GM12878 (cell line): ENCODE measurements at regions not wholly inside any gene's neighbourhood (a gene's known extent, or its start where the extent isn't known, plus 50 kb on each side); places are given as distances from the start of the nearest gene placed in this dataset.

Experiments used
- ATAC-seq: fragments of 200-7000 bp; cut with Tn5 transposase; 3 replicates; pipeline ENCODE4 v1.9.1; 2020; ENCODE audit warnings: mild to moderate bottlenecking, moderate library complexity
- BruUV-seq: library from RNA; stranded (reverse); fragments of 400-500 nt; replicated peaks from 2 replicates; lab custom pipeline; 2021; lab: Mats Ljungman, UMichigan
- CTCF ChIA-PET: fragments of 300-600 bp; sonication (Branson Sonifier 250); formaldehyde crosslinking; extraction: SDS; loops from one replicate; lab custom pipeline; 2021; ENCODE audit warnings: inconsistent platforms; lab: Yijun Ruan, JAX
- POLR2A ChIA-PET: fragments of 350-600 bp; formaldehyde crosslinking; extraction: SDS; loops from one replicate; lab custom pipeline; 2021; ENCODE audit warnings: inconsistent platforms; lab: Charles Lee
- RAD21 ChIA-PET: fragments of 300-600 bp; sonication (Branson Sonifier 250); formaldehyde crosslinking; loops from one replicate; lab custom pipeline; 2023; ENCODE audit warnings: antibody characterized with exemption; ENCODE audit not compliant: unreplicated experiment; lab: Charles Lee
- SMC1A ChIA-PET: fragments of 300-600 bp; sonication (Branson Sonifier 250); formaldehyde crosslinking; loops from one replicate; lab custom pipeline; 2023; ENCODE audit not compliant: unreplicated experiment, uncharacterized antibody; lab: Charles Lee
- DNase-seq: peaks from one replicate; pipeline ENCODE4 v3.0.0-alpha.2; 2011; ENCODE audit warnings: low read depth, low spot score
- FAIRE-seq: peaks from 3 replicates; lab custom pipeline; 2011; peaks lifted over from hg19 to GRCh38; lab: Jason Lieb, UNC
- H2AFZ ChIP-seq: 2 replicates; pipeline ENCODE4 v1.6.0; 2011; ENCODE audit warnings: low read depth, low read length, control low read depth; ENCODE audit not compliant: control insufficient read depth
- H3K27ac ChIP-seq: 2 replicates; pipeline ENCODE4 v1.5.1; 2011; ENCODE audit warnings: control low read depth; ENCODE audit not compliant: control insufficient read depth, insufficient read depth
- H3K27me3 ChIP-seq, 2 experiments: replicated peaks in 1 of 2; 2 replicates each; pipeline versions ENCODE4 v1.6.0 to v1.6.1; 2011; ENCODE audit warnings: low read length in 1 of 2; ENCODE audit not compliant: control insufficient read depth in 2 of 2, insufficient read depth in 2 of 2
- H3K36me3 ChIP-seq, 2 experiments: 2 replicates each; pipeline ENCODE4 v1.5.1; 2011; ENCODE audit warnings: low read length in 1 of 2; ENCODE audit not compliant: control insufficient read depth in 2 of 2, insufficient read depth in 2 of 2
- H3K4me1 ChIP-seq: 2 replicates; pipeline ENCODE4 v1.6.1; 2011; ENCODE audit warnings: mild to moderate bottlenecking, low read length, moderate library complexity, mixed read lengths; ENCODE audit not compliant: control insufficient read depth, insufficient read depth
- H3K4me2 ChIP-seq: 2 replicates; pipeline ENCODE4 v1.6.0; 2011; ENCODE audit warnings: control low read depth; ENCODE audit not compliant: control insufficient read depth, insufficient read depth
- H3K4me3 ChIP-seq: fragments of 200-600 bp; sonication (generic); 2 replicates; pipeline ENCODE4 v1.5.1; 2016
- H3K79me2 ChIP-seq: 2 replicates; pipeline ENCODE4 v1.6.0; 2011; ENCODE audit warnings: low read length; ENCODE audit not compliant: control insufficient read depth, insufficient read depth
- H3K9ac ChIP-seq: 2 replicates; pipeline ENCODE4 v1.8.0; 2011; ENCODE audit warnings: low read length, control low read depth, mixed read lengths; ENCODE audit not compliant: control insufficient read depth, insufficient read depth
- H3K9me3 ChIP-seq: replicated peaks from 3 replicates; pipeline ENCODE4 v1.5.1; 2011; ENCODE audit warnings: mild to moderate bottlenecking, low read length; ENCODE audit not compliant: control insufficient read depth, insufficient read depth
- H4K20me1 ChIP-seq: 2 replicates; pipeline ENCODE4 v1.6.0; 2011; ENCODE audit not compliant: control insufficient read depth, insufficient read depth
- ATF7 ChIP-seq: fragments of 450-650 bp; IDR thresholded peaks from 2 replicates; pipeline ENCODE4 v1.6.1; 2016; ENCODE audit warnings: low read depth, mild to moderate bottlenecking
- BCL11A ChIP-seq: IDR thresholded peaks from 2 replicates; pipeline ENCODE4 v1.6.1; 2011; ENCODE audit warnings: low read depth, low read length
- E2F4 ChIP-seq: IDR thresholded peaks from 2 replicates; pipeline ENCODE4 v1.6.1; 2012; ENCODE audit warnings: low read depth, low read length, improper control_type of control experiment
- ETV6 ChIP-seq, 2 experiments: fragments of 450-650 bp in 1 of 2; IDR thresholded peaks in 1 of 2; conservative IDR thresholded peaks in 1 of 2; 2 replicates each; pipeline ENCODE4 v1.6.1; 2014; ENCODE audit warnings: antibody characterized with exemption in 1 of 2, borderline replicate concordance in 1 of 2, low read depth in 1 of 2, mild to moderate bottlenecking in 1 of 2, moderate library complexity in 1 of 2
- EZH2 ChIP-seq: IDR thresholded peaks from 2 replicates; pipeline ENCODE4 v1.6.1; 2012; ENCODE audit warnings: low read depth, mild to moderate bottlenecking, control low read depth, inconsistent platforms, low read length, borderline replicate concordance; ENCODE audit not compliant: control insufficient read depth
- HDAC6 ChIP-seq: fragments of 200-600 bp; sonication (generic); IDR thresholded peaks from one replicate; pipeline ENCODE4 v1.8.0; 2017; ENCODE audit warnings: antibody characterized with exemption; ENCODE audit not compliant: unreplicated experiment
- IRF4 ChIP-seq: IDR thresholded peaks from 2 replicates; pipeline ENCODE4 v1.6.1; 2011; ENCODE audit warnings: low read depth, low read length
- IRF5 ChIP-seq: fragments of 450-650 bp; IDR thresholded peaks from 2 replicates; pipeline ENCODE4 v1.6.1; 2017; ENCODE audit warnings: borderline replicate concordance
- KAT2A ChIP-seq: conservative IDR thresholded peaks from 2 replicates; pipeline ENCODE4 v1.6.1; 2011; ENCODE audit warnings: low read depth, low read length; ENCODE audit not compliant: control insufficient read depth
- NFYA ChIP-seq: IDR thresholded peaks from 2 replicates; pipeline ENCODE4 v1.6.1; 2011; ENCODE audit warnings: low read depth, mild to moderate bottlenecking, low read length, improper control_type of control experiment, borderline replicate concordance
- NR2C2 ChIP-seq: IDR thresholded peaks from 2 replicates; pipeline ENCODE4 v1.6.1; 2011; ENCODE audit warnings: borderline replicate concordance, low read depth; ENCODE audit not compliant: control insufficient read depth, insufficient read length
- PML ChIP-seq: IDR thresholded peaks from 2 replicates; pipeline ENCODE4 v1.6.1; 2012; ENCODE audit warnings: low read length, inconsistent platforms
- POLR2A ChIP-seq: IDR thresholded peaks from 2 replicates; pipeline ENCODE4 v1.6.1; 2011; ENCODE audit warnings: low read depth, mild to moderate bottlenecking, low read length
- SPI1 ChIP-seq: IDR thresholded peaks from 2 replicates; pipeline ENCODE4 v1.6.1; 2011; ENCODE audit warnings: low read depth, mild to moderate bottlenecking, low read length, moderate library complexity, borderline replicate concordance; ENCODE audit not compliant: insufficient read depth
- SREBF1 ChIP-seq: IDR thresholded peaks from 2 replicates; pipeline ENCODE4 v1.6.1; 2012; ENCODE audit warnings: mild to moderate bottlenecking, low read length
- SUPT20H ChIP-seq: IDR thresholded peaks from 2 replicates; pipeline ENCODE4 v1.6.1; 2011; ENCODE audit warnings: low read depth, mild to moderate bottlenecking, low read length, moderate library complexity, borderline replicate concordance; ENCODE audit not compliant: control insufficient read depth
- TBL1XR1 ChIP-seq: IDR thresholded peaks from 2 replicates; pipeline ENCODE4 v1.6.1; 2012; ENCODE audit warnings: low read depth, low read length, improper control_type of control experiment
- ZNF207 ChIP-seq: fragments of 450-650 bp; IDR thresholded peaks from 2 replicates; pipeline ENCODE4 v1.6.1; 2014; ENCODE audit warnings: antibody characterized with exemption, mild to moderate bottlenecking, borderline replicate concordance
- WGBS: methylation state at CpG from one replicate; pipeline ENCODE4 v1.1.6; 2016; ENCODE audit warnings: low lambda C conversion rate; ENCODE audit not compliant: insufficient replicate concordance, insufficient coverage; ENCODE audit errors: missing lambda C conversion rate; 5-methylcytosine and 5-hydroxymethylcytosine counted together
- in situ Hi-C: fragments of 300-500 bp; cut with MboI; formaldehyde crosslinking; loops from 9 replicates; pipeline ENCODE4 v1.14.3; 2018; ENCODE audit warnings: mixed read lengths
- intact Hi-C: fragments of 100-400 bp; cut with micrococcal nuclease; formaldehyde crosslinking; loops from one replicate; pipeline ENCODE4 v1.14.2; 2022; ENCODE audit not compliant: unreplicated experiment
- TF ChIP-seq, protein P1 (sequence below): fragments of 450-650 bp; IDR thresholded peaks from 2 replicates; pipeline ENCODE4 v1.6.1; 2017; ENCODE audit warnings: low read depth, mild to moderate bottlenecking, moderate library complexity

DNA sequence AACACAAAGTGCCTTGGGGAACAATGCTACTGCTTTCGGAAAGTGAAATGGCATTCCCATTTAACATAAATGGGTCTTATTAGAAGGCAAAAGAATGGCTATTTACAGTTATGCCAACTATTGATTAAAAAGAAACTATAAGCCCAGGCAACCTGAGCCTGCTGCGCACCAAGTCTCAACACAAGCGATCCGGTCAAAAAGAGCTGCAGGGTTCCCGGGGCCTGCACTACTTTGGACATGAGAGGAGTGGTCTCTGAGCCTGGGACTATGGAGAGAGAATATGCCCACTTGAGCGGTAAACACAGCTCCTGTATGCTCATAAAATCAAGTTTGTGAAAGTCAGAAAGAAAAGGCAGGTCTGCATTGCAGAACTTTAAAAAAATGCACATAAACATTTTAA lies 660.7 kb downstream of the EFNA5 start:
- FAIRE-seq (no peak), DNase-seq (no peak), ATAC-seq (no peak)
- ChIA-PET SMC1A (no interaction called here), POLR2A (no interaction called here), CTCF (no interaction called here), RAD21 (no interaction called here)
- Histone ChIP-seq H3K9me3 (no peaks in the 10 kb centered on the region), H3K4me2 (no peak overlapping the region), H3K9ac (no peak overlapping the region), H3K4me1 (no peaks in the 10 kb centered on the region), H3K4me3 (no peak overlapping the region), H3K36me3 (no peaks in the 10 kb centered on the region), H3K27me3 (no peaks in the 10 kb centered on the region), H3K79me2 (no peaks in the 10 kb centered on the region), H4K20me1 (no peaks in the 10 kb centered on the region), H3K27ac (no peak overlapping the region), H2AFZ (no peak overlapping the region)
- no TSS peak for BruUV-seq
- intact Hi-C loops (no loop called here), in situ Hi-C loops (no loop called here)
- TF ChIP-seq EZH2 = no peak
- no peak for TF ChIP-seq ETV6 (conservative IDR thresholded peaks at IDR 0.05 in 1 of 2, IDR thresholded peaks at IDR 0.05 in 1 of 2; ENCODE audit: borderline replicate concordance in 1 of 2, low read depth in 1 of 2)
- no peak for TF ChIP-seq TBL1XR1
- TF ChIP-seq E2F4 = no peak
- TF ChIP-seq IRF5 = no peak
- no peak for TF ChIP-seq ZNF207
- TF ChIP-seq KAT2A = no peak
- no peak for TF ChIP-seq POLR2A
- TF ChIP-seq NR2C2 = no peak
- no peak for TF ChIP-seq HDAC6
- no peak for TF ChIP-seq SPI1
- TF ChIP-seq IRF4 = no peak
- no peak for TF ChIP-seq PML
- no peak for TF ChIP-seq ATF7
- no peak for TF ChIP-seq SUPT20H
- TF ChIP-seq SREBF1 = no peak
- no peak for TF ChIP-seq BCL11A
- TF ChIP-seq, protein P1, sequence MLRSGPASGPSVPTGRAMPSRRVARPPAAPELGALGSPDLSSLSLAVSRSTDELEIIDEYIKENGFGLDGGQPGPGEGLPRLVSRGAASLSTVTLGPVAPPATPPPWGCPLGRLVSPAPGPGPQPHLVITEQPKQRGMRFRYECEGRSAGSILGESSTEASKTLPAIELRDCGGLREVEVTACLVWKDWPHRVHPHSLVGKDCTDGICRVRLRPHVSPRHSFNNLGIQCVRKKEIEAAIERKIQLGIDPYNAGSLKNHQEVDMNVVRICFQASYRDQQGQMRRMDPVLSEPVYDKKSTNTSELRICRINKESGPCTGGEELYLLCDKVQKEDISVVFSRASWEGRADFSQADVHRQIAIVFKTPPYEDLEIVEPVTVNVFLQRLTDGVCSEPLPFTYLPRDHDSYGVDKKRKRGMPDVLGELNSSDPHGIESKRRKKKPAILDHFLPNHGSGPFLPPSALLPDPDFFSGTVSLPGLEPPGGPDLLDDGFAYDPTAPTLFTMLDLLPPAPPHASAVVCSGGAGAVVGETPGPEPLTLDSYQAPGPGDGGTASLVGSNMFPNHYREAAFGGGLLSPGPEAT = no peak
- TF ChIP-seq NFYA = no peak
- WGBS = 76% methylated on average over 6 of the region's 6 CpGs
